Small intestine (tissue), 7 donors: ENCODE measurements at regions not wholly inside any gene's neighbourhood (a gene's known extent, or its start where the extent isn't known, plus 50 kb on each side); places are given as distances from the start of the nearest gene placed in this dataset.

Source experiments
- DNase-seq, 2 donors: peaks; one replicate each; pipeline versions ENCODE4 v3.0.0 to v3.0.0-alpha.2; 2013
- FAIRE-seq: peaks from 2 replicates; lab custom pipeline; 2012; peaks lifted over from hg19 to GRCh38; lab: Jason Lieb, UNC
- H3K27ac ChIP-seq, 3 donors: one replicate each; pipeline ENCODE4 v1.5.1; 2013; ENCODE audit warnings: low read length in 2 of 3, mild to moderate bottlenecking in 2 of 3, control low read depth in 1 of 3, inconsistent platforms in 1 of 3, low read depth in 1 of 3, moderate library complexity in 1 of 3
- H3K27me3 ChIP-seq, 3 donors: one replicate each; pipeline ENCODE4 v1.6.1; 2013; ENCODE audit warnings: low read length in 3 of 3, inconsistent platforms in 1 of 3; ENCODE audit not compliant: control insufficient read depth in 3 of 3, insufficient read depth in 3 of 3
- H3K36me3 ChIP-seq, 3 donors: one replicate each; pipeline ENCODE4 v1.6.1; 2013; ENCODE audit warnings: low read length in 3 of 3, inconsistent platforms in 1 of 3, low read depth in 1 of 3, mild to moderate bottlenecking in 1 of 3, moderate library complexity in 1 of 3; ENCODE audit not compliant: control insufficient read depth in 3 of 3, insufficient read depth in 2 of 3
- H3K4me1 ChIP-seq, 3 donors: one replicate each; pipeline ENCODE4 v1.6.1; 2013; ENCODE audit warnings: low read length in 2 of 3, inconsistent platforms in 1 of 3, low read depth in 1 of 3, mild to moderate bottlenecking in 1 of 3, moderate library complexity in 1 of 3; ENCODE audit not compliant: control insufficient read depth in 3 of 3, insufficient read depth in 2 of 3
- H3K4me3 ChIP-seq, 3 donors: one replicate each; pipeline ENCODE4 v1.5.1; 2013; ENCODE audit warnings: low read length in 3 of 3, control low read depth in 1 of 3, inconsistent platforms in 1 of 3, low read depth in 1 of 3, mild to moderate bottlenecking in 1 of 3, moderate library complexity in 1 of 3
- H3K9me3 ChIP-seq, 2 donors: one replicate each; pipeline ENCODE4 v1.6.1; 2013; ENCODE audit warnings: low read depth in 1 of 2, low read length in 1 of 2; ENCODE audit not compliant: control insufficient read depth in 2 of 2, insufficient read depth in 1 of 2
- WGBS, 3 donors: extraction: QIAGEN DNeasy Blood & Tissue Kit; methylation state at CpG; one replicate each; pipeline ENCODE4 v1.1.7; 2013; 5-methylcytosine and 5-hydroxymethylcytosine counted together
- donor health status: healthy with polysubstance abuse.
- donor health status: control.
- donor health status: control.
- donor health status: Bipolar disorder and iron deficiency.
- donor health status: healthy.

DNA sequence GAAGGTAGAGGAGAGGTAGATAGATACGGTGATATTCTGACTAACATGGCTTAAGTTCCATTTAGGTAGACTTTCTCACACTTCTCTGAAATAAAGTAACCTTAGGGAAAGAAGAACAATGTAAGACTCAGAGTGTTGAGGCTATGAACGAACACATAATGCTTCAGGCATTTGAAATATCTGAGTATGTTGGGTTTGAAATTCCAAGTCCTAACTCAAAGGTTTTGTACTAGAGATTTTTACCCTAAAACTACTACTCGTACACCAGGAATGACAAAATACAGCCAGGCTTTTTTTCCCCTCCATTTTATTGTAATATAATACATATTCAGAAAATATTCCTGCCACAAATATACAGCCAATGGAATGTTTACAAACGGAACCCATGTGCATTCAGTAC, 592.6 kb downstream of the ETS1 start:
- peaks cover 0 to 6% (median 0%) of the 10 kb centered on the region in 3 donors for H3K4me1 ChIP-seq
- H3K36me3 ChIP-seq: no peaks in the 10 kb centered on the region
- WGBS, 3 donors: 53 to 71% (median 58%) methylated on average over 4 of the region's 4 CpGs
- H3K4me3 ChIP-seq: no peak overlapping the region
- peak overlapping the region in 1 of 3 donors; percentile 48 for H3K27ac ChIP-seq
- DNase-seq: peak in 1 of 2 donors; percentile 4
- FAIRE-seq: no peak
- H3K27me3 ChIP-seq: no peaks in the 10 kb centered on the region
- H3K9me3 ChIP-seq: no peaks in the 10 kb centered on the region

GRCh38 chr11:127993788-127994187, 593.6 kb downstream of the ETS1 start:
- no peak overlapping the region for H3K4me3 ChIP-seq
- no peak for FAIRE-seq
- H3K36me3 ChIP-seq: no peaks in the 10 kb centered on the region
- peaks cover 0 to 6% (median 0%) of the 10 kb centered on the region in 3 donors for H3K4me1 ChIP-seq
- no peaks in the 10 kb centered on the region for H3K9me3 ChIP-seq
- 64 to 83% (median 69%) methylated on average over 7 of the region's 7 CpGs for WGBS, 3 donors
- H3K27ac ChIP-seq: peak overlapping the region in 1 of 3 donors; percentile 48
- no peaks in the 10 kb centered on the region for H3K27me3 ChIP-seq
- peak in 1 of 2 donors; percentile 32 for DNase-seq

DNA sequence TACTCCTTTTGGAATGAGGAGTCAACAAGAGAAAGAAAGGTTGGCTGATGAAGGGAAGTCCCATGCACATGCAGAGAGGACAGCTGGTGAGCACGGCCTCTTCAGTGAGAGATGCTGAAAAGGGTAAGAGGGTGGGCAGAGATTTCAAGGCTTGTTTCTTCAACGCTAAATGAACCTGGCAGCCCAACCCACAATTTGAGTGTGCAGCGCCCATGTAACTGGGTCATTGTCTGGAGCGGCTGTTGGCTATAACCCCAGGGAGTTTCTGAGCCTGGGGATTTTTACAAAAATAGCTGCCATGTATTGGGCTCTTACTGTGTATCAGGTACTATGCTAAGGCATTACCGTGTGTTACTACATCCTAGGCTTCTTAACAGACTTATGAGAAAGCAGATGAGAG, 594.1 kb downstream of the ETS1 start:
- Histone ChIP-seq H3K36me3 (no peaks in the 10 kb centered on the region), H3K4me1 (peaks cover 0 to 6% (median 0%) of the 10 kb centered on the region in 3 donors), H3K4me3 (no peak overlapping the region), H3K27me3 (no peaks in the 10 kb centered on the region), H3K27ac (no peak overlapping the region), H3K9me3 (no peaks in the 10 kb centered on the region)
- 82 to 90% (median 85%) methylated on average over 5 of the region's 5 CpGs for WGBS, 3 donors
- DNase-seq (no peak), FAIRE-seq (no peak)

DNA sequence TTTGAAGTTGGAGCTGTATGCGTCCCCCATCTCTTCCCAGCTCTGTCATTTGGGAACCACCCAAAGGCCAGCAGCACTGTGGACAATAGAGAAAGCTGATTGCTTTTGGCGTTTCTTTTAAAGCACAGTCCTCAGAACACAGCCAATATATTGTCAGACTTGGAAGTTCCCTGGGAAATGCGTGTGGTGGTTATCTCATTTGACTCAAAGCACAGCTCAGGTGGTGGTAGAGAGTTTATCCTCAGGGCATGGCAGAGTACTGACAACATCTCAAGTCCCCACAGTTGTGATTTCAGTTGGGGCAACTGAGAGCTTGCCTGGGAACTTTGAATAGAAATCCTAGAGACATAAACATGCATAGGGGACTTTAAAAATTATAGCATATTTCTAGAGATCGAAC, 601.3 kb downstream of the ETS1 start:
- FAIRE-seq (no peak), DNase-seq (no peak)
- WGBS, 3 donors: 72 to 81% (median 81%) methylated on average over 4 of the region's 4 CpGs

DNA sequence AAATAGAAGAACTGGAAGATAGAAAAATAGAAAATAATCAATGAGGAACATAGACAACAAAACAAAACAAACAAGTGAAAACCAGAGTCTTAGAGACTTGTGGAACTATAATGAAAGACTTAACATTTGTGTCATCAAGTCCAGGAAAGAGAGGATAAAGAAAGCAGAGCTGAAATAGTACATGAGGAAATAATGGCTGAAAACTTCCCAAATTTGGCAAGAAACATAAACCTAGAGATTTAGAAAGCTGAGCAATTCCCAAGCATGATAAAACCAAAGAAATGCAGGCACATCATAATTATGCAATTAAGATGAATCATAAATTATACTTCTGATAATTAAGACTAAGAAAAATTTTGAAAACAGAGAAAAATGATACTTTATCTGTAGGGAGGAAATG, 614.5 kb downstream of the ETS1 start:
- Histone ChIP-seq H3K36me3 (no peaks in the 10 kb centered on the region), H3K4me1 (no peaks in the 10 kb centered on the region), H3K27ac (no peak overlapping the region), H3K9me3 (peaks cover 0 to 4% of the 10 kb centered on the region in 2 donors), H3K4me3 (no peak overlapping the region), H3K27me3 (no peaks in the 10 kb centered on the region)
- FAIRE-seq (no peak), DNase-seq (no peak)

More for the DNA sequence above, 601.3 kb downstream of the ETS1 start:
- no peaks in the 10 kb centered on the region for H3K27me3 ChIP-seq
- no peak overlapping the region for H3K27ac ChIP-seq
- no peaks in the 10 kb centered on the region for H3K4me1 ChIP-seq
- no peak overlapping the region for H3K4me3 ChIP-seq
- H3K9me3 ChIP-seq: no peaks in the 10 kb centered on the region
- H3K36me3 ChIP-seq: no peaks in the 10 kb centered on the region

DNA sequence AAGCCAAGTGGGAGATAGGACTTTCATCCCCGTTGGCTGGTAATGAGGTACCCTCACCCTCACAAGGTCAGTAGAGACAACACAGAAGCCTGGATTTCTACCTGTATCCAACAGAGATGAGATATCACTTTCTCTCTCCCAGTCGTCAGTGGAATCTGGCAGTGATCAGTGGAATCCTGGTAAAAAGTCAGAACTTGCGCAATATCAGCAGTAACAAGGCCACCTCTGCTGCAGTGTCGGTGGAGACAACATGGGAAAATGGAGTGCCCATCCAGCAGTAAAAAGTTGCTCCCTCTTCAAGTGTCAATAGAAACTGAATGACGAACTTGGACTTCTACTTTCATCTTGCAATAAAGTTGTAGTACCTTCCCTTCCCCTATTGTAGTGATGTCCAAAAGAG, 615.9 kb downstream of the ETS1 start:
- Histone ChIP-seq H3K27me3 (no peaks in the 10 kb centered on the region), H3K27ac (no peak overlapping the region), H3K4me1 (no peaks in the 10 kb centered on the region), H3K4me3 (no peak overlapping the region), H3K36me3 (no peaks in the 10 kb centered on the region), H3K9me3 (peaks cover 0 to 4% of the 10 kb centered on the region in 2 donors)
- DNase-seq (no peak), FAIRE-seq (no peak)
- 89 to 91% (median 89%) methylated on average over 5 of the region's 5 CpGs for WGBS, 3 donors

GRCh38 chr11:127966821-127967220, 620.5 kb downstream of the ETS1 start:
- no peak overlapping the region for H3K27ac ChIP-seq
- DNase-seq (no peak), FAIRE-seq (no peak)
- H3K9me3 ChIP-seq: peaks cover 0 to 4% of the 10 kb centered on the region in 2 donors
- no peaks in the 10 kb centered on the region for H3K36me3 ChIP-seq
- H3K4me3 ChIP-seq: no peak overlapping the region
- 83 to 91% (median 85%) methylated on average over 1 of the region's 1 CpG for WGBS, 3 donors
- no peaks in the 10 kb centered on the region for H3K27me3 ChIP-seq
- no peaks in the 10 kb centered on the region for H3K4me1 ChIP-seq

GRCh38 chr11:127965939-127966668, 621.3 kb downstream of the ETS1 start:
- no peak overlapping the region for H3K27ac ChIP-seq
- peaks cover 0 to 4% of the 10 kb centered on the region in 2 donors for H3K9me3 ChIP-seq
- no peaks in the 10 kb centered on the region for H3K4me1 ChIP-seq
- no peak for FAIRE-seq
- no peak overlapping the region for H3K4me3 ChIP-seq
- DNase-seq: no peak
- H3K27me3 ChIP-seq: no peaks in the 10 kb centered on the region
- no peaks in the 10 kb centered on the region for H3K36me3 ChIP-seq
- 68 to 78% (median 69%) methylated on average over 2 of the region's 2 CpGs for WGBS, 3 donors

DNA sequence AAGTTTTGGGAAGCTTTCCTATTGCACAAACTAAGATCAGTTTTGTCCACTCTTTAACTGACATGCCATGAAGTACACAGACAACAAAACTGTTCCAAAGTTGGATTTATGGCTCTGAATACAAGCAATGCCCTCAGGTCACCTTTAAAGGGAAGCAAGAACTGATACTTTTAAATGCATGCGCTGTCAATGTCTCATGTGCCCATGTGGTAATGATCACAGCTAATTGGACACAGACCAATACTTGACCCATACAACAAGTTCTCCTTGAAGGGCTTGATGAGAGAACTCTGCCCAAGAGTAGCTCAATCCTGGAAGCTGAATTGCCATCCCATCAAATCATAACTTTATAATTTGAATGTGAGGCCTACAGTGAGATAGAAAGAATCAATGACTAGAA, 624.9 kb downstream of the ETS1 start:
- 90 to 100% (median 93%) methylated on average over 1 of the region's 1 CpG for WGBS, 3 donors
- FAIRE-seq: no peak
- no peaks in the 10 kb centered on the region for H3K27me3 ChIP-seq
- no peaks in the 10 kb centered on the region for H3K9me3 ChIP-seq
- no peaks in the 10 kb centered on the region for H3K4me1 ChIP-seq
- no peak for DNase-seq
- no peak overlapping the region for H3K4me3 ChIP-seq
- H3K36me3 ChIP-seq: no peaks in the 10 kb centered on the region
- H3K27ac ChIP-seq: no peak overlapping the region
